B cell (primary cell): ENCODE measurements at regions not wholly inside any gene's neighbourhood (a gene's known extent, or its start where the extent isn't known, plus 50 kb on each side); places are given as distances from the start of the nearest gene placed in this dataset.
"Not testable (repeated sequence)": the region's sequence is repeated elsewhere in the genome, so short reads cannot be mapped to it uniquely, and the experiment has no call there.

Source experiments
- ATAC-seq: fragments of 200-7000 bp; cut with Tn5 transposase; one replicate; pipeline ENCODE4 v1.10.0; 2021; ENCODE audit warnings: low read depth, mild to moderate bottlenecking, moderate number of reproducible peaks, moderate library complexity
- CTCF ChIA-PET: fragments of 350-600 bp; sonication (Branson Sonifier 250); formaldehyde crosslinking; loops from one replicate; lab custom pipeline; 2021; ENCODE audit warnings: antibody characterized with exemption, inconsistent platforms; lab: Charles Lee
- POLR2A ChIA-PET: fragments of 350-600 bp; sonication (Branson Sonifier 250); formaldehyde crosslinking; loops from one replicate; lab custom pipeline; 2021; ENCODE audit warnings: antibody characterized with exemption; lab: Charles Lee
- DNase-seq: peaks from one replicate; pipeline ENCODE4 v3.0.0; 2013
- H2AFZ ChIP-seq: 2 replicates; pipeline ENCODE4 v1.6.1; 2012; ENCODE audit warnings: mild to moderate bottlenecking, low read depth, low read length; ENCODE audit not compliant: insufficient read depth, poor library complexity, severe bottlenecking
- H3K27ac ChIP-seq, 2 donors: 1 replicate in 1 of 2; 2 replicates in 1 of 2; pipeline ENCODE4 v1.5.1; 2012 to 2013; ENCODE audit warnings: low read length in 2 of 2, mild to moderate bottlenecking in 2 of 2, moderate library complexity in 1 of 2
- H3K27me3 ChIP-seq, 4 experiments: fragments of 200-600 bp in 1 of 4; sonication (generic) in 1 of 4; replicated peaks in 1 of 4; 1 replicate in 2 of 4; 2 replicates in 2 of 4; pipeline versions ENCODE4 v1.6.1 to v1.7.0; 2013 to 2016; ENCODE audit warnings: low read length in 3 of 4, mild to moderate bottlenecking in 2 of 4, mixed read lengths in 1 of 4, moderate library complexity in 1 of 4; ENCODE audit not compliant: insufficient read depth in 4 of 4, control insufficient read depth in 3 of 4; ENCODE audit errors: control extremely low read depth in 1 of 4
- H3K36me3 ChIP-seq, 2 experiments: replicated peaks in 1 of 2; 1 replicate in 1 of 2; 2 replicates in 1 of 2; pipeline versions ENCODE4 v1.6.1 to v1.7.1; 2013; ENCODE audit warnings: low read length in 1 of 2; ENCODE audit not compliant: insufficient read depth in 2 of 2, control insufficient read depth in 1 of 2; ENCODE audit errors: control extremely low read depth in 1 of 2, extremely low read depth in 1 of 2
- H3K4me1 ChIP-seq, 2 donors: fragments of 200-600 bp in 1 of 2; sonication (generic) in 1 of 2; 1 replicate in 1 of 2; 2 replicates in 1 of 2; pipeline versions ENCODE4 v1.5.1 to v1.6.1; 2013 to 2017; ENCODE audit warnings: low read length in 2 of 2; ENCODE audit not compliant: control insufficient read depth in 2 of 2, insufficient read depth in 2 of 2
- H3K4me2 ChIP-seq: replicated peaks from 2 replicates; pipeline ENCODE3; 2012; ENCODE audit warnings: mild to moderate bottlenecking, low read depth, low read length; ENCODE audit not compliant: poor library complexity, severe bottlenecking
- H3K4me3 ChIP-seq, 5 experiments: fragments of 200-600 bp in 1 of 5; sonication (generic) in 1 of 5; 1 replicate in 3 of 5; 2 replicates in 2 of 5; pipeline versions ENCODE4 v1.5.1 to v1.7.0; 2011 to 2016; ENCODE audit warnings: low read length in 4 of 5, mild to moderate bottlenecking in 4 of 5, low read depth in 2 of 5, control low read depth in 1 of 5, moderate library complexity in 1 of 5; ENCODE audit not compliant: insufficient read depth in 1 of 5; ENCODE audit errors: control extremely low read depth in 1 of 5, extremely low read depth in 1 of 5
- H3K79me2 ChIP-seq: fragments of 200-600 bp; sonication (generic); one replicate; pipeline ENCODE4 v1.6.0; 2016; ENCODE audit warnings: low read length; ENCODE audit not compliant: control insufficient read depth, insufficient read depth
- H3K9ac ChIP-seq: fragments of 200-600 bp; sonication (generic); 2 replicates; pipeline ENCODE4 v1.6.1; 2017; ENCODE audit warnings: mild to moderate bottlenecking, low read length, moderate library complexity
- H3K9me3 ChIP-seq, 3 donors: one replicate each; pipeline versions ENCODE4 v1.6.1 to v1.7.1; 2013; ENCODE audit warnings: low read length in 2 of 3; ENCODE audit not compliant: control insufficient read depth in 2 of 3, insufficient read depth in 1 of 3; ENCODE audit errors: control extremely low read depth in 1 of 3
- H4K20me1 ChIP-seq: 2 replicates; pipeline ENCODE4 v1.6.0; 2012; ENCODE audit warnings: mild to moderate bottlenecking, low read length; ENCODE audit not compliant: insufficient read depth, control insufficient read depth, poor library complexity, severe bottlenecking
- H3K27ac Mint-ChIP-seq: one replicate; pipeline ENCODE4 v1.8.0; 2021; ENCODE audit warnings: mixed read lengths
- H3K27me3 Mint-ChIP-seq: one replicate; pipeline ENCODE4 v1.8.0; 2021; ENCODE audit warnings: mixed read lengths
- H3K4me1 Mint-ChIP-seq: one replicate; pipeline ENCODE4 v1.8.0; 2021; ENCODE audit warnings: mixed read lengths
- H3K4me3 Mint-ChIP-seq: one replicate; pipeline ENCODE4 v1.8.0; 2021; ENCODE audit warnings: mixed read lengths
- H3K9me3 Mint-ChIP-seq: one replicate; pipeline ENCODE4 v1.8.0; 2022; ENCODE audit warnings: mixed read lengths; ENCODE audit not compliant: insufficient read depth
- EZH2 ChIP-seq: IDR thresholded peaks from 2 replicates; pipeline ENCODE4 v1.6.1; 2012; ENCODE audit warnings: borderline replicate concordance, low read depth, mild to moderate bottlenecking, moderate library complexity, low read length; ENCODE audit not compliant: insufficient read depth, poor library complexity, severe bottlenecking
- whole genome bisulfite sequencing: methylation state at CpG from one replicate; pipeline ENCODE4 v1.1.5; 2013; ENCODE audit warnings: missing lambda C conversion rate; ENCODE audit not compliant: insufficient coverage; 5-methylcytosine and 5-hydroxymethylcytosine counted together
- intact Hi-C: fragments of 100-400 bp; cut with micrococcal nuclease; formaldehyde crosslinking; loops from one replicate; pipeline ENCODE4 v1.10.0; 2022
- TF ChIP-seq, protein P1 (sequence below): fragments of 200-600 bp; IDR thresholded peaks from one replicate; pipeline ENCODE4 v1.8.0; 2022; ENCODE audit warnings: antibody characterized with exemption, mild to moderate bottlenecking

DNA sequence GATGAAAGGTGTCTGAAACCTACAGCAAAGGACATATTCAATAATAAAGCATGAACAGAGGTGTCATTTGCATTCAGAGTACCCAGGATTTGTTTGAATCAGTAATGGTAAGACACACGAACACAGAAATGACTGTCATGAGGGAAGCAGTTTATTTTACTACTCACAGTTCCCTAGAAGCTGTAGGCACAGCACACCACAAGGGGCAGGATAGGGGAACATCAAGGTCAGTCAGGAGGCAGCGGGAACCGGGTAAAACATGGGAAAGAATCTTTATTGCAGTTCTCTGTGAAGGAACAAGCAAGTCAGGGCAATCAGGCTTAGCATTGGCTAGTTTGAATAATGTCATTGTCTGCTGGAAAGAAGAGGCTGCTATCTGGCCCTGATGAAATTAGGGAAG lies 70.2 kb upstream of the PDSS1 start:
- Mint-ChIP-seq H3K4me3 (no peak overlapping the region), H3K27ac (no peak overlapping the region), H3K9me3 (no peaks in the 10 kb centered on the region), H3K27me3 (peaks cover 27% of the 10 kb centered on the region), H3K4me1 (peaks cover 7% of the 10 kb centered on the region)
- Histone ChIP-seq H3K4me3 (no peak overlapping the region), H2AFZ (no peak overlapping the region), H3K27ac (no peak overlapping the region), H3K27me3 (peaks cover 0 to 17% (median 8%) of the 10 kb centered on the region in 4 experiments), H3K36me3 (no peaks in the 10 kb centered on the region), H3K9me3 (peaks cover 0 to 4% (median 0%) of the 10 kb centered on the region in 3 donors), H4K20me1 (no peaks in the 10 kb centered on the region), H3K4me1 (peaks cover 4 to 7% of the 10 kb centered on the region in 2 donors), H3K79me2 (no peaks in the 10 kb centered on the region), H3K4me2 (no peak overlapping the region), H3K9ac (no peak overlapping the region)
- 83% methylated on average over 2 of the region's 3 CpGs for WGBS
- POLR2A ChIA-PET, result no interaction called here
- CTCF ChIA-PET, result no interaction called here
- intact Hi-C loops, result no loop called here
- no peak for TF ChIP-seq EZH2
- TF ChIP-seq, protein P1, sequence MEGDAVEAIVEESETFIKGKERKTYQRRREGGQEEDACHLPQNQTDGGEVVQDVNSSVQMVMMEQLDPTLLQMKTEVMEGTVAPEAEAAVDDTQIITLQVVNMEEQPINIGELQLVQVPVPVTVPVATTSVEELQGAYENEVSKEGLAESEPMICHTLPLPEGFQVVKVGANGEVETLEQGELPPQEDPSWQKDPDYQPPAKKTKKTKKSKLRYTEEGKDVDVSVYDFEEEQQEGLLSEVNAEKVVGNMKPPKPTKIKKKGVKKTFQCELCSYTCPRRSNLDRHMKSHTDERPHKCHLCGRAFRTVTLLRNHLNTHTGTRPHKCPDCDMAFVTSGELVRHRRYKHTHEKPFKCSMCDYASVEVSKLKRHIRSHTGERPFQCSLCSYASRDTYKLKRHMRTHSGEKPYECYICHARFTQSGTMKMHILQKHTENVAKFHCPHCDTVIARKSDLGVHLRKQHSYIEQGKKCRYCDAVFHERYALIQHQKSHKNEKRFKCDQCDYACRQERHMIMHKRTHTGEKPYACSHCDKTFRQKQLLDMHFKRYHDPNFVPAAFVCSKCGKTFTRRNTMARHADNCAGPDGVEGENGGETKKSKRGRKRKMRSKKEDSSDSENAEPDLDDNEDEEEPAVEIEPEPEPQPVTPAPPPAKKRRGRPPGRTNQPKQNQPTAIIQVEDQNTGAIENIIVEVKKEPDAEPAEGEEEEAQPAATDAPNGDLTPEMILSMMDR, result no peak
- no peak for ATAC-seq
- DNase-seq, result no peak

DNA sequence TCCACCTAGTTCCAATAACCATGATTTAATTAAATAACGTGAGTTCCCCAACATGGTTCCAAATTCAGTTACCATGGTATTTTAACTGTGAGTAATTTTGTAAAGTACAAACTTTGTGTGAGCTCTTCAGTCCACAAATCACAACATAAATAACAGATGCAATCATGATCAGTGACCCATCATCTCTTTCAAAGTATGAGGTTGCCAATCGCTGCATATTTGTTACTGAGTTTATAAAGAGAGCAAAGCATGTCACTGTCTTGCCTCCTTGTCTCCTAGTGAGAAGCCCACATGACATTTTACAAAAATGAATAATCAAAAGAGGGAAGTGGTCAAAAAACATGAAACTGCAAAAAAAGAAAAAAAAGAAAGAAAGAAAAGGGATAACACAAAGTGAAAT lies 69.1 kb upstream of the PDSS1 start:
- ChIA-PET POLR2A (interaction anchor here (0.5 kb wide), 1 partner anchor 593 kb away, joined by 3 read pairs; no protein-coding TSS in a partner anchor), CTCF (no interaction called here)
- Histone ChIP-seq H3K4me3 (no peak overlapping the region), H3K9me3 (no peaks in the 10 kb centered on the region), H3K36me3 (no peaks in the 10 kb centered on the region), H2AFZ (no peak overlapping the region), H3K9ac (no peak overlapping the region), H3K27me3 (peaks cover 0 to 10% (median 4%) of the 10 kb centered on the region in 4 experiments), H3K79me2 (no peaks in the 10 kb centered on the region), H3K4me2 (no peak overlapping the region), H3K4me1 (no peaks in the 10 kb centered on the region), H4K20me1 (no peaks in the 10 kb centered on the region), H3K27ac (no peak overlapping the region)
- Mint-ChIP-seq H3K27me3 (peaks cover 23% of the 10 kb centered on the region), H3K4me3 (no peak overlapping the region), H3K27ac (peak overlapping the region; percentile 72), H3K9me3 (no peaks in the 10 kb centered on the region), H3K4me1 (peaks cover 7% of the 10 kb centered on the region)
- peak; percentile 75 for ATAC-seq
- DNase-seq, result peak; percentile 28
- TF ChIP-seq, protein P1, result no peak
- TF ChIP-seq EZH2, result no peak
- WGBS, result no CpG with 5 or more reads among the region's 2 CpGs
- intact Hi-C loops, result no loop called here

DNA sequence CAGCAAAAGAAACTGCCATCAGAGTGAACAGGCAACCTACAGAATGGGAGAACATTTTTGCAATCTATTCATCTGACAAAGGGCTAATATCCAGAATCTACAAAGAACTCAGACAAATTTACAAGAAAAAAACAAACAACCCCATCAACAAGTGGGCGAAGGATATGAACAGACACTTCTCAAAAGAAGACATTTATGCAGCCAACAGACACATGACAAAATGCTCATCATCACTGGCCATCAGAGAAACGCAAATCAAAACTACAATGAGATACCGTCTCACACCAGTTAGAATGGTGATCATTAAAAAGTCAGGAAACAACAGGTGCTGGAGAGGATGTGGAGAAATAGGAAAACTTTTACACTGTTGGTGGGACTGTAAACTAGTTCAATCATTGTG lies 65.3 kb upstream of the PDSS1 start:
- intact Hi-C loops, H3K4me2 ChIP-seq, H3K9me3 Mint-ChIP-seq, H3K4me1 ChIP-seq, H3K4me3 ChIP-seq, DNase-seq, H3K79me2 ChIP-seq, H4K20me1 ChIP-seq, H3K27me3 Mint-ChIP-seq, H3K4me3 Mint-ChIP-seq, H2AFZ ChIP-seq, H3K36me3 ChIP-seq, H3K27ac Mint-ChIP-seq, H3K27ac ChIP-seq, CTCF ChIA-PET, H3K9ac ChIP-seq, POLR2A ChIA-PET, ATAC-seq, H3K4me1 Mint-ChIP-seq, H3K9me3 ChIP-seq, H3K27me3 ChIP-seq: not testable (repeated sequence)
- no CpG with 5 or more reads among the region's 3 CpGs for whole genome bisulfite sequencing
